DOHH2 (cell line): ENCODE measurements at regions not wholly inside any gene's neighbourhood (a gene's known extent, or its start where the extent isn't known, plus 50 kb on each side); places are given as distances from the start of the nearest gene placed in this dataset.

Source experiments
- CTCF ChIP-seq: fragments of 200-600 bp; sonication (generic); IDR thresholded peaks from one replicate; pipeline ENCODE4 v1.5.1; 2014; ENCODE audit warnings: antibody characterized with exemption, mild to moderate bottlenecking, low read depth, low read length; ENCODE audit not compliant: poor library complexity, severe bottlenecking
- EZH2phosphoT487 ChIP-seq: fragments of 200-600 bp; sonication (generic); IDR thresholded peaks from 2 replicates; pipeline ENCODE4 v1.6.1; 2017; ENCODE audit warnings: borderline replicate concordance, mild to moderate bottlenecking, antibody characterized with exemption, low read length, moderate library complexity, mixed read lengths

GRCh38 chr6:158916617-158917016, 83.4 kb downstream of the RSPH3 start:
- TF ChIP-seq CTCF (no peak), EZH2phosphoT487 (no peak)
